Esophagus muscularis mucosa (tissue), 4 donors: ENCODE measurements at regions not wholly inside any gene's neighbourhood (a gene's known extent, or its start where the extent isn't known, plus 50 kb on each side); places are given as distances from the start of the nearest gene placed in this dataset.

ENCODE experiments used
- EP300 ChIP-seq: sonication (generic); formaldehyde crosslinking; IDR thresholded peaks from one replicate; pipeline ENCODE4 v1.6.1; 2017; ENCODE audit warnings: antibody characterized with exemption
- POLR2A ChIP-seq: fragments of 450-650 bp; IDR thresholded peaks from one replicate; pipeline ENCODE4 v1.6.1; 2017; ENCODE audit warnings: antibody characterized with exemption, moderate library complexity, mild to moderate bottlenecking, low read depth
- POLR2AphosphoS5 ChIP-seq, 2 donors: sonication (generic); formaldehyde crosslinking; IDR thresholded peaks; one replicate each; pipeline ENCODE4 v1.6.1; 2017; ENCODE audit warnings: antibody characterized with exemption in 2 of 2
- TF ChIP-seq, protein P1 (sequence below), 3 experiments: fragments of 200-600 bp in 2 of 3; fragments of 450-650 bp in 1 of 3; sonication (generic) in 2 of 3; IDR thresholded peaks; one replicate each; pipeline ENCODE4 v1.5.1; 2017 to 2019; ENCODE audit warnings: antibody characterized with exemption in 3 of 3, mild to moderate bottlenecking in 2 of 3, moderate library complexity in 1 of 3

DNA sequence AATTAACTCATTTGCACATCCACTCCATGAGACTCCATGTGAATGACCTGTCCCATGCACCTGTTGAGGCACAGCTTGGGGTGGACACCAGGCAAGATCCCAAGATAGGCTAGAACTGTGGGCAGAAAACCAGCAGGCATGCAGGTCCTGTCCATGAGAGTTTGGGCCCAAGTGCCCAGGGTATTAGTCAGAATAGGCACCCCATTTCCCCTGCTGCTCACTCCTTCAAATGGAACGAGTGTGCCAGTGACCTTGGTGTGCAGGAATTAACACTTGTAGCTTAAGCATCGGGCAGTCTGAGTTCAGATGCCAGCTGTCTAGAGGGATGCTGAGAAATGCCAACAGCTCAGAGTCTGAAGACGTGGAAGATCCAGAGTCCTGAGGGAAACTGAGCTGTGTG is 254.1 kb upstream of the GLI3 start:
- TF ChIP-seq POLR2A, result no peak
- TF ChIP-seq, protein P1, sequence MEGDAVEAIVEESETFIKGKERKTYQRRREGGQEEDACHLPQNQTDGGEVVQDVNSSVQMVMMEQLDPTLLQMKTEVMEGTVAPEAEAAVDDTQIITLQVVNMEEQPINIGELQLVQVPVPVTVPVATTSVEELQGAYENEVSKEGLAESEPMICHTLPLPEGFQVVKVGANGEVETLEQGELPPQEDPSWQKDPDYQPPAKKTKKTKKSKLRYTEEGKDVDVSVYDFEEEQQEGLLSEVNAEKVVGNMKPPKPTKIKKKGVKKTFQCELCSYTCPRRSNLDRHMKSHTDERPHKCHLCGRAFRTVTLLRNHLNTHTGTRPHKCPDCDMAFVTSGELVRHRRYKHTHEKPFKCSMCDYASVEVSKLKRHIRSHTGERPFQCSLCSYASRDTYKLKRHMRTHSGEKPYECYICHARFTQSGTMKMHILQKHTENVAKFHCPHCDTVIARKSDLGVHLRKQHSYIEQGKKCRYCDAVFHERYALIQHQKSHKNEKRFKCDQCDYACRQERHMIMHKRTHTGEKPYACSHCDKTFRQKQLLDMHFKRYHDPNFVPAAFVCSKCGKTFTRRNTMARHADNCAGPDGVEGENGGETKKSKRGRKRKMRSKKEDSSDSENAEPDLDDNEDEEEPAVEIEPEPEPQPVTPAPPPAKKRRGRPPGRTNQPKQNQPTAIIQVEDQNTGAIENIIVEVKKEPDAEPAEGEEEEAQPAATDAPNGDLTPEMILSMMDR (IDR thresholded peaks at IDR 0.05), result no peak
- TF ChIP-seq EP300, result no peak
- no peak for TF ChIP-seq POLR2AphosphoS5 (IDR thresholded peaks at IDR 0.05)
